ENCODE measurements at regions not wholly inside any gene's neighbourhood (a gene's known extent, or its start where the extent isn't known, plus 50 kb on each side); places are given as distances from the start of the nearest gene placed in this dataset.

DNA sequence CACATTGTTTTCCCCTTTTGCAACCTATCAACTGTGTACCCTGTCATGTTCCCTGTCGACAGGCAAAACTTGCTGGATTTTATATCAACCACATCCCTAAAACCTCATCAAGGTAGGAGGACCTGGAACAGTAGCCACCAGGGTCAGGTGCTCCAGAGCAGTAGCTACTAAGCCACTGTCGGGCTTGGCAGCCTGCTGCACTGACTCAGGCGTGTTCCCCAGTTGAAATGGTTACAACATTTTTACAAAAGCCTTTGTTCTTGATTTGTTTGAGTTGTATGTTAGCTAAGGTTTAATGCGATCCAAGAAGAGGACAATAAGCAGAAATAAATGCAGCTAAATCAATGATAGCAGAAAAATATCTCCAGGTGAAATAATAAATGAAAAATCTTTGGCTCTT is 407.4 kb upstream of the TLE4 start:
- TF ChIP-seq, protein P1, sequence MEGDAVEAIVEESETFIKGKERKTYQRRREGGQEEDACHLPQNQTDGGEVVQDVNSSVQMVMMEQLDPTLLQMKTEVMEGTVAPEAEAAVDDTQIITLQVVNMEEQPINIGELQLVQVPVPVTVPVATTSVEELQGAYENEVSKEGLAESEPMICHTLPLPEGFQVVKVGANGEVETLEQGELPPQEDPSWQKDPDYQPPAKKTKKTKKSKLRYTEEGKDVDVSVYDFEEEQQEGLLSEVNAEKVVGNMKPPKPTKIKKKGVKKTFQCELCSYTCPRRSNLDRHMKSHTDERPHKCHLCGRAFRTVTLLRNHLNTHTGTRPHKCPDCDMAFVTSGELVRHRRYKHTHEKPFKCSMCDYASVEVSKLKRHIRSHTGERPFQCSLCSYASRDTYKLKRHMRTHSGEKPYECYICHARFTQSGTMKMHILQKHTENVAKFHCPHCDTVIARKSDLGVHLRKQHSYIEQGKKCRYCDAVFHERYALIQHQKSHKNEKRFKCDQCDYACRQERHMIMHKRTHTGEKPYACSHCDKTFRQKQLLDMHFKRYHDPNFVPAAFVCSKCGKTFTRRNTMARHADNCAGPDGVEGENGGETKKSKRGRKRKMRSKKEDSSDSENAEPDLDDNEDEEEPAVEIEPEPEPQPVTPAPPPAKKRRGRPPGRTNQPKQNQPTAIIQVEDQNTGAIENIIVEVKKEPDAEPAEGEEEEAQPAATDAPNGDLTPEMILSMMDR (IDR thresholded peaks at IDR 0.05): no peak
- H3K9me3 ChIP-seq: no peaks in the 10 kb centered on the region
- H3K27me3 ChIP-seq: no peaks in the 10 kb centered on the region
- no peak for ATAC-seq
- no peaks in the 10 kb centered on the region for H3K36me3 ChIP-seq
- no peaks in the 10 kb centered on the region for H3K4me1 ChIP-seq
- no peak overlapping the region for H3K4me3 ChIP-seq
- DNase-seq: no peak
- intact Hi-C loops (cut with DNase I): no loop called here
- H3K27ac ChIP-seq: no peak overlapping the region

DNA sequence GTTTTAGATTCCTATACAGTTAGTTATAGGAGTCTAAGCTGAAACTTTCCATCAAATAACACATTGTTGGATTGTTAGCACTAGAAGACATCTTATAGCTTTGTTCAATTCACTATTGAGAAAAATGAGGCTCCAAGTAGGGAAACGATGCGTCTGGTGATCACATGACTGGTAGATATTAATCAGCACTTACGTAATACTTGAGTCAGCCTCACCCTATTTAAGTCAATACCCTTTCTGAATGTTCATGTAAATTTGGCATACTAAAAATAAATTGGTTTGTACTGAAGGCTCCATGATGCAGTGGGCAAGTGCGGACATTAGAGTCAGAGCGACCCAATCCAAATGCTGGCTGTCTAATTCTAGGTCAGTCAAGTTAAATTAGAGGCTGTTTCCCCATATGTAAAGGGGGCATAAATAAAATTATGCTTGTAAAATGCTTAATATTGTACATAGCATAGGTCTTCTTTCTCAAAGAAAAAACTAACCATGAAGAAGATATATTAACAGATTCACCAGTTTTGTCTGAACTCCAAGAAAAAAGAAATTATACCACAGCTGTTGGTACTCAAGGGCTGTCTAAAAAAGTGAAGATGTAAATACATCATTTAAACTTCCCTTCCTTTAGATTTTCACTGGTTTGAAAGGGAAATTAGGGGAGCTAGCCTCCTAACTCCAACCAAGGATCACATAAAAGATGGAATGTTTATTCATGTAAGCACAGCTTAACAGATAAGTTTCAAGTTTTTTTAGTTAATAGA is 406.6 kb upstream of the TLE4 start:
- no peaks in the 10 kb centered on the region for H3K4me1 ChIP-seq
- intact Hi-C loops (cut with DNase I): no loop called here
- no peak for ATAC-seq

DNA sequence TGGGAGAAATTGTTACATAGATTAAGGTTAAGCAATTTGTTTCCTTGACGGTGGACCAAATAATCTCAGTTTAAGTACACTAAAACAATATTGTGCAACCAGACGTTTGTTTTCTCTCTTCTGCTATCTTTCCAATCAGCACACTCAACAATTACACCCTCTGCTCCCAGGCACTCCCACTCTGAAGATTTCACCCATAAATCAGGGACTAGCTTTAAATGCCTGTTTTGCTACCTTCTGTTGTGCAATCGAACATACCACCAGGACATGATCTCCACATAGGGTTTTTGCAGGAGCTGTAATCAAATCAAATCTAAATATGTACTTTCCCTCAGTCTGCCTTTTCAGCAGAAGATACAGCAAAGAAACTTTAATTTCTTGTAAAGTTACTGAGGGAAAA is 405.8 kb upstream of the TLE4 start:
- no peak overlapping the region for H3K27ac ChIP-seq
- intact Hi-C loops (cut with DNase I): no loop called here
- H3K4me1 ChIP-seq: no peaks in the 10 kb centered on the region
- ATAC-seq: no peak
- no peaks in the 10 kb centered on the region for H3K36me3 ChIP-seq
- no peak for DNase-seq
- no peak overlapping the region for H3K4me3 ChIP-seq
- TF ChIP-seq, protein P1 (IDR thresholded peaks at IDR 0.05): no peak
- peaks cover 0 to 13% of the 10 kb centered on the region in 2 donors for H3K9me3 ChIP-seq
- H3K27me3 ChIP-seq: no peaks in the 10 kb centered on the region

More for the DNA sequence above, 406.6 kb upstream of the TLE4 start:
- Histone ChIP-seq H3K36me3 (no peaks in the 10 kb centered on the region), H3K9me3 (peaks cover 0 to 5% of the 10 kb centered on the region in 2 donors), H3K27ac (no peak overlapping the region), H3K27me3 (no peaks in the 10 kb centered on the region), H3K4me3 (no peak overlapping the region)
- no peak for DNase-seq
- TF ChIP-seq, protein P1 (IDR thresholded peaks at IDR 0.05): no peak

DNA sequence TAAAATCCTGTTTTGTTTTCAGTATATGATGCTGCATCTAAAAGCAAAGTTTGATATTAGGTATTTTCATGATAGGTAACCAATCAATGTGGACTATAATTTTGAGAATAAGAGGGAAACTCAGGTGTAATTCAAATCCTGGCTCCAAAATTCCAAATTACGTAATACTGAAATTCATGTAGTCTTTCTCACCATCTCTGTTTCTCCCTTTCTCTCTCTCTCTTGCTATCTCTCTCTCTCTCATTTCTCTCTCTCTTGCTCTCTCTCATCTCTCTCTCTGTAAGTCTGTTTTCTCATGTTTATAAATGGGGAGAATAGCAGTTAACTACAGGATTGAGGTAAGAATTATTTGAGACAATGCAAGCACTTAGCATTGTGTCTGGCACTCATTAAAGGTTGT is 401.1 kb upstream of the TLE4 start:
- no peak for DNase-seq
- H3K36me3 ChIP-seq: no peaks in the 10 kb centered on the region
- intact Hi-C loops (cut with DNase I): no loop called here
- TF ChIP-seq, protein P1 (IDR thresholded peaks at IDR 0.05): no peak
- no peak for ATAC-seq
- H3K27ac ChIP-seq: no peak overlapping the region
- no peaks in the 10 kb centered on the region for H3K4me1 ChIP-seq
- H3K4me3 ChIP-seq: no peak overlapping the region
- H3K27me3 ChIP-seq: no peaks in the 10 kb centered on the region
- H3K9me3 ChIP-seq: peaks cover 0 to 17% of the 10 kb centered on the region in 2 donors

DNA sequence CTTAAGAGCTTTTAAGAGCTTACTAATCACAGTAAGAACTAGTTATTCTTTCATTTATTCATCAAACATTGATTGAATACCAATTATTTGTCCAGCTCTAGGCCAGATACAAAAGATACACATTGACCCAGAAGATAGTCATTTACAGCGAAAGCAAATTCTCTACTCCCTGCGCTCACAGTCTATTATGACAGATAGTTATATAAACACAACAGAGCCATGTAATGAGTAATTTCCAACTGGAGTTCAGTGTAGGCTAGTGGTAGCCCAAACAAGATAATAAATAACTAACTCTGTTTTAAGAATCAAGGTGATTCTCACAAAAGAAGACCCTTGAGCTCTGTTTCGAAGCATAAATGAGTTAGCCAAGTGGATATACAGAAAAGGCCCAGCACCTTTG is 397.8 kb upstream of the TLE4 start:
- Histone ChIP-seq H3K4me1 (no peaks in the 10 kb centered on the region), H3K9me3 (peaks cover 0 to 19% of the 10 kb centered on the region in 2 donors)
- intact Hi-C loops (cut with DNase I): no loop called here

More for the DNA sequence above, 397.8 kb upstream of the TLE4 start:
- no peak for DNase-seq
- TF ChIP-seq, protein P1 (IDR thresholded peaks at IDR 0.05): no peak
- H3K36me3 ChIP-seq: no peaks in the 10 kb centered on the region
- H3K27ac ChIP-seq: no peak overlapping the region
- ATAC-seq: no peak
- no peak overlapping the region for H3K4me3 ChIP-seq
- no peaks in the 10 kb centered on the region for H3K27me3 ChIP-seq

Measured in left lung (tissue), 4 donors.